Type B pancreatic cell (in vitro differentiated cells): ENCODE measurements at regions not wholly inside any gene's neighbourhood (a gene's known extent, or its start where the extent isn't known, plus 50 kb on each side); places are given as distances from the start of the nearest gene placed in this dataset.

Source experiments
- DNase-seq: peaks from one replicate; pipeline ENCODE4 v3.0.0; 2021; ENCODE audit warnings: mixed read lengths; ENCODE audit not compliant: unreplicated experiment; ENCODE audit errors: extremely low spot score
- H3K27ac Mint-ChIP-seq: 2 replicates; pipeline ENCODE4 v1.8.0; 2021; ENCODE audit warnings: mild to moderate bottlenecking, mixed read lengths
- H3K27me3 Mint-ChIP-seq: 2 replicates; pipeline ENCODE4 v1.8.0; 2021; ENCODE audit warnings: mixed read lengths
- H3K36me3 Mint-ChIP-seq: 2 replicates; pipeline ENCODE4 v1.8.0; 2021; ENCODE audit warnings: mixed read lengths
- H3K4me1 Mint-ChIP-seq: one replicate; pipeline ENCODE4 v1.8.0; 2021; ENCODE audit warnings: mixed read lengths; ENCODE audit not compliant: unreplicated experiment
- H3K4me3 Mint-ChIP-seq: 2 replicates; pipeline ENCODE4 v1.8.0; 2021; ENCODE audit warnings: mild to moderate bottlenecking, mixed read lengths
- H3K9me3 Mint-ChIP-seq: 2 replicates; pipeline ENCODE4 v1.8.0; 2021; ENCODE audit warnings: mixed read lengths
- TF ChIP-seq, protein P1 (sequence below): fragments of 200-600 bp; sonication (generic); conservative IDR thresholded peaks from 2 replicates; pipeline ENCODE4 v1.5.0; 2021; ENCODE audit warnings: antibody characterized with exemption, mild to moderate bottlenecking

DNA sequence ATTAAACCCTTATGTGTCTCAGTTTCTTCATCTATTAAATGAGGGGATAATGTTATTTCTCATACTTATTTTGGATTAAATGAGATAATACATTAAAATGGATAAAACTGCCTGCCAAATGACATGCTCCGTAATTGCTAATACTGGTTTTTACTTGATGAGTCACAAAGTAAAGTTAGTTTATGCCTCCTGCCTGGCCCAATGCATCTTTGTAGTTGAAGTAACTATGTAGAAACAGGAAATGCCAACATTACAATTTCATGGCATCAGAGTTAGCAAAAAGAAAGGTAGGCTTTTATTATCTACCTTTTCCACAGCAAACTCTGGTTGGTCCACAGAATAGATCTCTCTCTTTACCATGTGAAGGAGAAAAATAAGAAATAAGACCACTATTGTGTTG lies 214.5 kb downstream of the TBX15 start:
- no peaks in the 10 kb centered on the region for H3K9me3 Mint-ChIP-seq
- H3K27ac Mint-ChIP-seq = no peak overlapping the region
- H3K27me3 Mint-ChIP-seq = peaks cover 5% of the 10 kb centered on the region
- H3K36me3 Mint-ChIP-seq = no peaks in the 10 kb centered on the region
- no peak for DNase-seq
- no peaks in the 10 kb centered on the region for H3K4me1 Mint-ChIP-seq
- TF ChIP-seq, protein P1, sequence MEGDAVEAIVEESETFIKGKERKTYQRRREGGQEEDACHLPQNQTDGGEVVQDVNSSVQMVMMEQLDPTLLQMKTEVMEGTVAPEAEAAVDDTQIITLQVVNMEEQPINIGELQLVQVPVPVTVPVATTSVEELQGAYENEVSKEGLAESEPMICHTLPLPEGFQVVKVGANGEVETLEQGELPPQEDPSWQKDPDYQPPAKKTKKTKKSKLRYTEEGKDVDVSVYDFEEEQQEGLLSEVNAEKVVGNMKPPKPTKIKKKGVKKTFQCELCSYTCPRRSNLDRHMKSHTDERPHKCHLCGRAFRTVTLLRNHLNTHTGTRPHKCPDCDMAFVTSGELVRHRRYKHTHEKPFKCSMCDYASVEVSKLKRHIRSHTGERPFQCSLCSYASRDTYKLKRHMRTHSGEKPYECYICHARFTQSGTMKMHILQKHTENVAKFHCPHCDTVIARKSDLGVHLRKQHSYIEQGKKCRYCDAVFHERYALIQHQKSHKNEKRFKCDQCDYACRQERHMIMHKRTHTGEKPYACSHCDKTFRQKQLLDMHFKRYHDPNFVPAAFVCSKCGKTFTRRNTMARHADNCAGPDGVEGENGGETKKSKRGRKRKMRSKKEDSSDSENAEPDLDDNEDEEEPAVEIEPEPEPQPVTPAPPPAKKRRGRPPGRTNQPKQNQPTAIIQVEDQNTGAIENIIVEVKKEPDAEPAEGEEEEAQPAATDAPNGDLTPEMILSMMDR = no peak
- H3K4me3 Mint-ChIP-seq = no peak overlapping the region

DNA sequence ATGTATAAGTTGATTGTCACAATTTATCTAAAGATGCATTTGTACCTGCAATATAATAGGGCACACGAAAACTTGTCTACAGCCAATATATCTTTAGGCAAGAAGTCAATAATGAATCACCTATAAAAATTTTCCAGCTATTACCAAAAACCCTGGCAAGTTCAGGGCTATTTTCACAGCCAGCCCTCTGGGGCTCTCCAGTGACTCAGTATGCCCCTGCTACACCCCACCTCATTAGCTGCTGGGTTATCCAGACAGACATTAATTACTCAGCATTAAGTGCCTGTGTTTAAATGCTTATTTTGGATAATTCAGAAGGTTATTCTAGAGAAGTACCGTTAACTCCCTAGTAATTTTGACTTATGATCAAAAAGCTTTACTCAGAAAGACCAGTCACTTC lies 220.2 kb downstream of the TBX15 start:
- H3K27ac Mint-ChIP-seq = no peak overlapping the region
- no peaks in the 10 kb centered on the region for H3K4me1 Mint-ChIP-seq
- TF ChIP-seq, protein P1 = no peak
- no peaks in the 10 kb centered on the region for H3K36me3 Mint-ChIP-seq
- no peak for DNase-seq
- no peaks in the 10 kb centered on the region for H3K9me3 Mint-ChIP-seq
- no peak overlapping the region for H3K4me3 Mint-ChIP-seq
- H3K27me3 Mint-ChIP-seq = peaks cover 2% of the 10 kb centered on the region

DNA sequence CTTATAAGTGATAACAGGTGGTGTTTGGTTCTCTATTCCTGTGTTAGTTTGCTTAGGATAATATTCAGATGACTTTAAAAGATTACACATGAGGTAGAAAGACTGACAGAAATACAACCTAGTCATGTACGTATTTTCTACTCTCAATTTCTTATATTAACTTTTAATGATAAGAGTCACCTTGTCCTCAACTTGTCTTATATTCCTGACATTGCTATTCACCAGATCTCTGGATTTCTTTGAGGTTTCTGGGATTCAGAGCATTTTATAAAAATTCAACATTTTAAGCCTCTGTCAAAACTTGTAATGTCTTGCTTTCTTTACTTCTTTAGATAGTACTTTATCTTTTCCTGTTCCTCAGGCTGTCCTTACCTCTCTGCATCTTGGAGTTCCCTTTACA lies 234.2 kb downstream of the TBX15 start:
- Mint-ChIP-seq H3K27me3 (peaks cover 9% of the 10 kb centered on the region), H3K4me3 (no peak overlapping the region), H3K9me3 (no peaks in the 10 kb centered on the region), H3K4me1 (peaks cover 5% of the 10 kb centered on the region), H3K27ac (no peak overlapping the region), H3K36me3 (no peaks in the 10 kb centered on the region)
- TF ChIP-seq, protein P1 = no peak
- no peak for DNase-seq

DNA sequence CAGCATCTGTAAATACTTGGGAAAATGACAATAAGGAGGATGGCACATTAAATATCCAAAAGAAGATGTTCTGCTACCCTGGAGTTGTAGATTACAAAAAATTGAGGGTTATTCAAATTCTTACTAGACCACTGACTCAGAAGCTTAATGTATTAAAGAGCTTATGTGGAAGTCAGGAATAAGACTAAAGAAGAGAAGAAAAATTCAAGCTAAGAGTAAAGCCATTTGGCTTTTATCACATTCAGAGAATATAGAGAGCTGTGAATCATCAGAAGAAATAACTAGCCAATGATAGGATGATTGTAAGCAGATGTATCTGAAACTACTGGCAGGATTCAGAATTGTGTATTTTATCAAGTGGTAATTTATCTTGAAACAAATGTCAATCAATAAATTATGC lies 237.0 kb downstream of the TBX15 start:
- Mint-ChIP-seq H3K4me1 (peaks cover 5% of the 10 kb centered on the region), H3K27ac (no peak overlapping the region), H3K36me3 (no peaks in the 10 kb centered on the region), H3K4me3 (no peak overlapping the region), H3K9me3 (no peaks in the 10 kb centered on the region), H3K27me3 (peaks cover 9% of the 10 kb centered on the region)
- DNase-seq = no peak
- TF ChIP-seq, protein P1 = no peak

DNA sequence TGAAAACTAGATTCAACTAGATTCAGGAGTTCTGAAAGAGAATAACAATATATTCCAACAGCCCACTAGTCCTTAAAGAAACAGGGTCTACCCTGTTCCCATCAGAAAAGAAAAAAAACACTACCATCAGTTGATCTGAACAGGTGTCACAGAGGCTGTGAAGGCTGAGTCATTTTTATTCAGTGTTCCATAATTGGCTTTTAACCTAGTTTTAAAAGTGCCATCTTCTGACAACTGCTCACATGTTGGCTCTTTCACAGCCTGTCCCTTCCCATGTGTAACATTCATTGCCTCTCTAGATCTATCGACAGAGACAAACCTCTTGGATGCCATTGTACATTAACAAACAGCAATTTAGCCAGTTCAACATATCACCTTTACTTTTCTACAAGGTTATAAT lies 243.7 kb downstream of the TBX15 start:
- Mint-ChIP-seq H3K4me3 (no peak overlapping the region), H3K27me3 (no peaks in the 10 kb centered on the region)

DNA sequence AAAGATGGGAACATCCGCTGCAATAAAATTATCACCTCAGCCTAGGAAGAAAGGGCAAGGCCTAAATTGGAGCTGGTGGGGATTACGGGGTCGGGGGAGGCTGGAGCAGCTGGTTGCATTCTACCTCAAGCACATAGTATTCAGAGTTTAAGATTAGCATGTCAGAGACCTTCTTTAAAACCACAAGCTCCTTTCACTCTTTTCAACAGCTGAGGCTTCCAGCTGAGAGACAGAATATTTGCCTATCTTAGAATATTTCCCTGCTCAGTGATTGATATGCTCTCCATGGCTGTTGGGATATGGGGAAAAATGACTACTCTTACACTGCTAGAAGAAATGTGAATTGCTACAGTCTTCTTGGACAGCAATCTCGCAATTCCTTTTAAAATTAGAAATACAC lies 248.6 kb downstream of the TBX15 start:
- TF ChIP-seq, protein P1 = no peak
- no peak overlapping the region for H3K27ac Mint-ChIP-seq
- H3K27me3 Mint-ChIP-seq = no peaks in the 10 kb centered on the region
- no peaks in the 10 kb centered on the region for H3K4me1 Mint-ChIP-seq
- DNase-seq = no peak
- H3K36me3 Mint-ChIP-seq = no peaks in the 10 kb centered on the region
- H3K4me3 Mint-ChIP-seq = no peak overlapping the region
- no peaks in the 10 kb centered on the region for H3K9me3 Mint-ChIP-seq

More for the DNA sequence above, 243.7 kb downstream of the TBX15 start:
- no peak overlapping the region for H3K27ac Mint-ChIP-seq
- TF ChIP-seq, protein P1 = no peak
- H3K9me3 Mint-ChIP-seq = no peaks in the 10 kb centered on the region
- no peak for DNase-seq
- H3K36me3 Mint-ChIP-seq = no peaks in the 10 kb centered on the region
- no peaks in the 10 kb centered on the region for H3K4me1 Mint-ChIP-seq
